HG02885 (cell line): ENCODE measurements at regions not wholly inside any gene's neighbourhood (a gene's known extent, or its start where the extent isn't known, plus 50 kb on each side); places are given as distances from the start of the nearest gene placed in this dataset.

Experiments used
- ATAC-seq: cut with Tn5 transposase; IDR thresholded peaks from one replicate; pipeline ENCODE4 v1.9.1; 2021; ENCODE audit warnings: mild to moderate bottlenecking; ENCODE audit not compliant: unreplicated experiment, poor library complexity

GRCh38 chr2:11920993-11921583 is 174.7 kb downstream of the LPIN1 start:
- ATAC-seq, result no peak

- no peak for ATAC-seq
Measured at GRCh38 chr2:11922294-11922693, 175.9 kb downstream of the LPIN1 start.

- ATAC-seq, result no peak
Measured at GRCh38 chr2:11923935-11924334, 177.5 kb downstream of the LPIN1 start.

GRCh38 chr2:11925295-11926066 is 179.0 kb downstream of the LPIN1 start:
- no peak for ATAC-seq

DNA sequence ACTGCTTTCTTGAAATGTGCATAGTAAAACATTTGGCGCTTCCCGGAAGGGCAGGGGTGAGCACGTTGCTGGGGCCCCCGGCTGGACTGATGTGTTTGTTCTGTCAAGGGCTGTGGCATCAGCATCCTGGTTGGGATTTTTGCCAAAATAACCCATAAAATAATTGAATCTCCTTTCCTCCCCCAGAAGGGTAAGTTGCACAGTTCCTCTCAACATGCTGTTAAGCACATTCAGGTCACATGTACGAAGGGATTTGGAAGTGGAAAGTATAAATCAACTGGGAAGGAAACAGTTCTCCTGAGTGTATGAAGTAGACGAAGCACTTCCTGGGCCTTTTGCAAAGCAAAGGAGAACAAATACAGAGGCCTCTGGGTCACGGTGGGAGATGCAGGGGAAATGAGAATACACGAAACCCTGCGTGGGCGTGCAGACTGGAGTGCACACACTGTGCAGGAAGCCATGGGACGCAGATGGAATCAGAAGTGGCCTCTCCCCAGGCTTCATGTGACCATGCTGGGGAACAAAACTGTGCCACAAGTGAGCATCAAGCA is 183.9 kb downstream of the LPIN1 start:
- peak; percentile 60 for ATAC-seq

GRCh38 chr2:11932048-11932512 is 185.6 kb downstream of the LPIN1 start:
- no peak for ATAC-seq

GRCh38 chr2:11932962-11933361 is 186.5 kb downstream of the LPIN1 start:
- no peak for ATAC-seq

DNA sequence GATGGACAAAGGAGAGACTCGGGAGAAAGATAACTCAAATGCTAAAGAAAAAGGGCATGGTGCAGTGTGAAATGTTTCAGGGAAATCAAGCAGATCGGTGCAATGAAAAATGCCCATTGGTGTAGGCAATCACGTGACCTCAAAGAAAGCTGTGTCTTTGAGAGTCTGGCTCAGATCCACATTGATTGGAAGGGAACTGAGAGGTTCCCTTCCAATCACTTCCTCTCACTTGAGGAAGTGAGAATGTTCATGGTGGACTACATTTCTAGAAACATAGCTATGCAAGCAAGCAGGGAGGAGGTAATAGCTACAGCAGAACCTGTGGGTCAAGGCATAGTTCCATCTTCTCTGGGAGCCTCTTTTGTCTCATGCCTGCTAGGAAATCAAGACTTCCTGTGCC is 187.4 kb downstream of the LPIN1 start:
- peak; percentile 74 for ATAC-seq

- no peak for ATAC-seq
Measured at GRCh38 chr2:11936761-11937160, 190.3 kb downstream of the LPIN1 start.

- no peak for ATAC-seq
Measured at GRCh38 chr2:11938196-11938595, 191.8 kb downstream of the LPIN1 start.

DNA sequence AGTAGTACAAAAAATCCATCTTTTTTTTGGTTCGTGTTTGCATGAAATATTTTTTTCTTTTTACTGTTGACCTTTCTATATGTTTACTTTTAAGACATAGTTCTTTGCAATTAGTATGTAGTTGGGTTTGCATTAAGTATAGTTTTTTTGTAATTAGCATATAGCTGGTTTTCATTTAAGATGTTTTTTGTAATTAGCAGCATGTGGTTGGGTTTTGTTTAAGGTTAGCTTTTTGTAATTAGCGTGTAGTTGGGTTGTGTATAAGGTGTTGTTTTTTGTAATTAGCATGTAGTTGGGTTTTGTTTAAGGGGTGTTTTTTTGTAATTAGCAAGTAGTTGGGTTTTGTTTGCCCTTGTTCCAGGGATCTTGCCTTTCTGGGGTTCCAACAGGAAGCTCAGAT is 193.1 kb downstream of the LPIN1 start:
- ATAC-seq, result no peak

- no peak for ATAC-seq
Measured at GRCh38 chr2:11940121-11940743, 193.8 kb downstream of the LPIN1 start.

DNA sequence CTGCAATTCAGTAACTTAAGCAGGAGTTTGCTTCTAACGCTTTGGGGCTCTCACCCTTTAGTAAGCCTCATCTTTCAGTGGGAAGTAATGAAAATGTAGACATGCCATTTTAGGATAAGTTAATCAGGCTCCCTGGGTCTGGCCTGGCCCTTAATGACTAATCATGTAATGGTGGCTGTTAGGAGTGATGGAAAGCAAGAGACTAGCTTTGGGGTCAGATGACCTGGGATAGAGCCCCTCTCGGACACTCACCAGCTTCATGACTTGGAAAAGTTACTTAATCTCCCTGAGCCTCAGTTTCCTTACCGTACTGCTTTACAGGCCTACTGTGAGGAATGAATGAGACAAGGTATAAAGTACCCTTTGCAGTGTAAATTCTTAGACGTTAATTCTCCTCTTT is 194.4 kb downstream of the LPIN1 start:
- no peak for ATAC-seq

DNA sequence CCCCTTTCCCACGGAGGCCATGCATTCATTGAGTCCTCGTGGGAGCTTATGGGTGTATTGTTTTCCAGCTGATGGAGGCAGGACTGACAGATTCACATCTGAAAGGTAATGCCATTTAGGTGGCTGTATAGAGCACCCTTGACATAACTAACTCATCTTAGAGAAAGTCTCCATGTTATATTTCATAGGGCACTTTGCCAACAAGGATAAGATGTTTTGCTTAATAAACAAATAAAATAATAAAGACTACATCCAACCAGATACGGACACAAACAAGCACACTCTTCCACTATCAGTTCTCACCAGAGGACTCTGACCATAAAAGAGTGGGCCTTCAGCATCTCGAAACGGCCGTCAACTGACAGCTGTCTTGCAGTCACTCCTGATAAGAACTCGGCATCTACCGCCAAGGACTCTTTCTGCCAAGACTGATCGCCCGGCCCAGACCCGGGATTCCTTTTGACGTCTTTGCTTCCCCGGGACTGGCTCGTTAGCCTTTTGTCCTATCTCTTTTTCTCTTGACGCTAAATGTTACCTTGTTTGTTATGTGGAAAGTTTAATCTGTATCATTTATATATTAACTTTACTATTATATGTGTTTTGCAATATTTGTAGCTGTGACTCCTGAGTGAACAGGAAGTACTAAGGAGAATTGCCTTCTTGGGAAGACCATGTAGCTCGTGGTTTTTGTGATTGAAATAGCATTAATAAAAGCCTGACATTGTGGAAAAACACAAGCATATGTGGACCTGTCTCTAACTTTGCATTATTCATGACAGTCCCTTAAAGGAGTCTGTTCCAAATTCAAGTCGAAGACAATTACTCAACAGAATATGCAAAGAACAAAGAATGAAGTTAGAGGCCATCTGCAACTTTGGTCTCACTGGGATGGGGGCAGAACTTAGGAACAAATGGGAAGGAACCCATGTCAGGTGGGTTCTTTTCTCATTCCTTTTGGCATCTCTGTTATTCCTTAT is 195.1 kb downstream of the LPIN1 start:
- ATAC-seq, result no peak

DNA sequence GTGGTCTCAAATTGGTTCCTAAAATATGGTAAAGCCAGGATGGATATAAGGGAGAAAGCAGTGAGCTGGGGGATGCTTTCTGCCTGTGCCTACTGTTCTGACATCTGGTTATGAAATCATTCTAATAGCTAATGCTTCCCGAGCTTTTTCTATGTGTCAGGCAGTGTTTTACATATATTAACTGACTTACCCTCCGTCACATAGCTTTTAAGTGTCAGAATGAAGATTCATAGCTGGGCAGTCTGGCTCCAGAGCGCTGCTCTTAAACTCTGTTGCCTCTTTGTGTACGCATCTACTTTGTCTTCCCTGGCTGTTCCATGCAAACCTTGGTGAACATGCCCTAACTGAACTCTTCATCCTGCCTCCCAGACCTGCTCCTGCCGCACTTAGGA is 195.7 kb downstream of the LPIN1 start:
- no peak for ATAC-seq

- ATAC-seq, result no peak
Measured at GRCh38 chr2:11944311-11944710, 197.9 kb downstream of the LPIN1 start.

GRCh38 chr2:11945139-11946126 is 199.0 kb downstream of the LPIN1 start:
- ATAC-seq, result peak; percentile 95

DNA sequence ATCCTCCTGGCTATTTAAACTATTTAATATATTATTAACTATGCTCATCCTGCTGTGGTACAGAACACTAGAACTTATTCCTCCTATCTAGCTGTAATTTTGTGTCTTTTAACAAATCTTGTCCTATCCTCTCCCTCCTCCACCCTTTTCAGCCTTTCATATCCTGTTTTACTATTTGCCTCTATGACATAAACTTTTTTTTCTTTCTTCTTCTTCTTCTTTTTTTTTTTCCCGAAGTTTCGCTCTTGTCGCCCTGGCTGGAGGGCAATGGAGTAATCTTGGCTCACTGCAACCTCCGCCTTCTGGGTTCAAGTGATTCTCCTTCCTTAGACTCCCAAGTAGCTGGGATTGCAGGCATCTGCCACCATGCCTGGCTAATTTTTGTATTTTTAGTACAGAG is 201.5 kb downstream of the LPIN1 start:
- ATAC-seq, result no peak
